CD4-positive, CD25-positive, alpha-beta regulatory T cell (primary cell): ENCODE measurements at regions not wholly inside any gene's neighbourhood (a gene's known extent, or its start where the extent isn't known, plus 50 kb on each side); places are given as distances from the start of the nearest gene placed in this dataset.

Experiments used
- ATAC-seq, 2 donors: fragments of 150-1000 bp; cut with Tn5 transposase; one replicate each; pipeline ENCODE4 v1.10.0; 2021; ENCODE audit warnings: low read depth in 2 of 2, moderate number of reproducible peaks in 2 of 2, moderate library complexity in 1 of 2
- DNase-seq, 3 donors: peaks; one replicate each; pipeline versions ENCODE4 v3.0.0 to v3.0.0-alpha.2; 2012 to 2022; ENCODE audit warnings: mixed read lengths in 1 of 3
- H3K27ac ChIP-seq: one replicate; pipeline ENCODE4 v1.7.0; 2013; ENCODE audit warnings: mild to moderate bottlenecking, low read length; ENCODE audit not compliant: insufficient read depth, poor library complexity, severe bottlenecking
- H3K27me3 ChIP-seq: one replicate; pipeline ENCODE4 v1.7.0; 2013; ENCODE audit warnings: low read length; ENCODE audit not compliant: control insufficient read depth, insufficient read depth
- H3K36me3 ChIP-seq: one replicate; pipeline ENCODE4 v1.7.0; 2013; ENCODE audit warnings: mild to moderate bottlenecking, low read length, moderate library complexity; ENCODE audit not compliant: control insufficient read depth, insufficient read depth
- H3K4me1 ChIP-seq: 2 replicates; pipeline ENCODE4 v1.7.0; 2013; ENCODE audit warnings: mild to moderate bottlenecking, low read length; ENCODE audit not compliant: insufficient read depth, control insufficient read depth, poor library complexity, severe bottlenecking
- H3K4me3 ChIP-seq: one replicate; pipeline ENCODE4 v1.7.0; 2013; ENCODE audit warnings: low read depth, mild to moderate bottlenecking, low read length, moderate library complexity
- H3K9me3 ChIP-seq, 2 experiments: 1 replicate in 1 of 2; 2 replicates in 1 of 2; pipeline ENCODE4 v1.7.0; 2013; ENCODE audit warnings: low read length in 2 of 2, mild to moderate bottlenecking in 1 of 2, moderate library complexity in 1 of 2; ENCODE audit not compliant: control insufficient read depth in 2 of 2
- H3K27ac Mint-ChIP-seq, 3 donors: one replicate each; pipeline ENCODE4 v1.8.0; 2020 to 2022; ENCODE audit warnings: mild to moderate bottlenecking in 3 of 3, mixed read lengths in 3 of 3, moderate library complexity in 2 of 3
- H3K27me3 Mint-ChIP-seq: one replicate; pipeline ENCODE4 v1.8.0; 2022; ENCODE audit warnings: mild to moderate bottlenecking, mixed read lengths
- H3K36me3 Mint-ChIP-seq: one replicate; pipeline ENCODE4 v1.8.0; 2020; ENCODE audit warnings: mixed read lengths
- H3K4me1 Mint-ChIP-seq, 4 donors: one replicate each; pipeline ENCODE4 v1.8.0; 2020 to 2022; ENCODE audit warnings: mixed read lengths in 4 of 4, mild to moderate bottlenecking in 1 of 4
- H3K4me3 Mint-ChIP-seq, 4 donors: one replicate each; pipeline ENCODE4 v1.8.0; 2020 to 2022; ENCODE audit warnings: mild to moderate bottlenecking in 4 of 4, mixed read lengths in 4 of 4, moderate library complexity in 3 of 4
- H3K9me3 Mint-ChIP-seq, 7 donors: one replicate each; pipeline ENCODE4 v1.8.0; 2020 to 2022; ENCODE audit warnings: mixed read lengths in 7 of 7, mild to moderate bottlenecking in 3 of 7, moderate library complexity in 2 of 7

DNA sequence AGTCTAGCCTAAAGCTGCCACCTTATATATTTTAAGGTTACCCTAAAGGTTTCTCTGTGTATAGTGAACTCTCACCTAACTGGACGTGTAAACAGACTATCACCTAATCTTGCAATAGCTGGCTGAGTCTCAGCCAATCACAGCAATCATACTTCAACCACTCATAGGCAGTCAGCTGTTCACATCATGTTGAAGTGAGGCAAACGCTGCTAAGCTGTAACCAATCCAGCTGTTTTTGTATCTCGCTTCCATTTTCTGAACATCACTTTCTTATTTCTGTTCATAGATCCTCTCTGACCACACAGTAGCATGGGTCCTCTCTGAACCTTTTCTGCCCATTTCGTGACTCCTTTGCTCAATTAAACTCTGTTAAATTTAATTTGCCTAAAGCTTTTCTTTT, 468.2 kb upstream of the POU3F3 start:
- Mint-ChIP-seq H3K27me3 (no peaks in the 10 kb centered on the region), H3K27ac (no peak overlapping the region), H3K9me3 (peaks cover 0 to 10% (median 3%) of the 10 kb centered on the region in 7 donors), H3K4me3 (no peak overlapping the region), H3K36me3 (no peaks in the 10 kb centered on the region), H3K4me1 (peaks cover 0 to 4% (median 0%) of the 10 kb centered on the region in 4 donors)
- no peaks in the 10 kb centered on the region for H3K36me3 ChIP-seq
- H3K9me3 ChIP-seq, result no peaks in the 10 kb centered on the region
- no peaks in the 10 kb centered on the region for H3K4me1 ChIP-seq
- H3K4me3 ChIP-seq, result no peak overlapping the region
- DNase-seq, result no peak
- no peak for ATAC-seq
- H3K27me3 ChIP-seq, result no peaks in the 10 kb centered on the region
- no peak overlapping the region for H3K27ac ChIP-seq

DNA sequence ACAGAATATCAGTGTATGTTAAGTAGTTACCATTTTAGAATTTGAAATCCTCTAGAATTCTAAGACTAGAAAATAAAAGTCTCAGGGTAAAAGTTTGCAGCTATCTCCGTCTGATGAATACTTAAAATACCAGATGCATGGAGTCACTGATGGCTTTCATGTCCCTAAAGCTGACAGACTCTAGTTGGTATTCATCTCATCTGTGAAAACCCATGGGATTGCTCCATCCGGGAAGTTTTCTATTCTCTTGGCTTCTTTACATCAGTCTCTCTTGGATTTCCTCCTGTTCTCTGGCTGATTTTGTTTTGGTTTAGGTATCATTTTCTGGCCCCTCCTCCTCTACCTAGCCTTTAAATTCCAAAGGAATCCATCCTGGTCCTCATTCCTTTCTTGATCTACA, 465.6 kb upstream of the POU3F3 start:
- H3K4me1 ChIP-seq, result no peaks in the 10 kb centered on the region
- no peak overlapping the region for H3K4me3 ChIP-seq
- H3K27ac ChIP-seq, result no peak overlapping the region
- H3K36me3 ChIP-seq, result no peaks in the 10 kb centered on the region
- peaks cover 0 to 10% (median 3%) of the 10 kb centered on the region in 7 donors for H3K9me3 Mint-ChIP-seq
- ATAC-seq (no peak), DNase-seq (no peak)
- peaks cover 0 to 4% (median 0%) of the 10 kb centered on the region in 4 donors for H3K4me1 Mint-ChIP-seq
- no peak overlapping the region for H3K4me3 Mint-ChIP-seq
- H3K36me3 Mint-ChIP-seq, result no peaks in the 10 kb centered on the region
- H3K27me3 Mint-ChIP-seq, result no peaks in the 10 kb centered on the region
- H3K27me3 ChIP-seq, result no peaks in the 10 kb centered on the region
- no peak overlapping the region for H3K27ac Mint-ChIP-seq
- H3K9me3 ChIP-seq, result no peaks in the 10 kb centered on the region

DNA sequence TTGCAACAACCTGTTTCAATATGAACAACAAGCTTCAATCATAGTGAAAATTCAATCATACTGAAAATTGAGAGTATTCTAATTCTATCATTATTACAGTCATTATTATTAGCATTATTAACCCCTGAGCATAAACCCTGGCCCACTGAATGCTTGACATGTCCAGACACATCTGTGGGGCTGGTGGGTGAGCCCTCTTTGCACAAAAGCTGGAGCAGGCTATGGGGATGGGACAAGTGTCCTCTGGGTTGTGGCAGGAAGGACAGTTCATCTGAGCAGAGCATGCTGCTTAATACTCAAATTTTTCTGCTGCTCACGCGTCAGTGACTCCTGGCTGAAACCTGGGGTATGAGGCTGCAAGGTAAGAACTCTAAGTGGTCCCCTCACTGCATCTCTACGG, 451.1 kb upstream of the POU3F3 start:
- H3K9me3 Mint-ChIP-seq, result peaks cover 0 to 5% (median 0%) of the 10 kb centered on the region in 7 donors
- no peak overlapping the region for H3K4me3 ChIP-seq
- no peaks in the 10 kb centered on the region for H3K9me3 ChIP-seq
- no peak overlapping the region for H3K27ac ChIP-seq
- H3K27me3 Mint-ChIP-seq, result no peaks in the 10 kb centered on the region
- H3K4me1 Mint-ChIP-seq, result no peaks in the 10 kb centered on the region
- DNase-seq (no peak), ATAC-seq (no peak)
- no peak overlapping the region for H3K27ac Mint-ChIP-seq
- no peaks in the 10 kb centered on the region for H3K36me3 ChIP-seq
- H3K4me1 ChIP-seq, result no peaks in the 10 kb centered on the region
- H3K36me3 Mint-ChIP-seq, result no peaks in the 10 kb centered on the region
- no peak overlapping the region for H3K4me3 Mint-ChIP-seq
- no peaks in the 10 kb centered on the region for H3K27me3 ChIP-seq

DNA sequence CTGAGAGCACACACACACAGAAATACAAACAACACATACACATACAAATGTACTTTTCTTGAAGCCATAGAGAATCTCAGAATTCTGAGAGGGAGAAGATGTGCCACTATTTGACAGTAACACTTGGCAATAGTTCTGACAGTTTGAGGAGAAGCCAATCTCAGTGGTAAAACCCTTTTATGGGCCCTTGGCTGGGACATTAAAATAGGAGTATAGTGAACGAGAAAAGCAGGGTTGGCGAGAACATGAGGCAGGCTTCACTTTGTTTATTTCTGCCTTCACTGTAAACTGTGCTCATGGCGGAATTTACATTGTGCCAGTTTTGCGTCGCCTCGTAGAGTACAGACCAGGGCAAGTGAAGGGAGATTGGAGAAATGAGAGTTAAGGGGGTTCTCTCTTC, 449.4 kb upstream of the POU3F3 start:
- no peaks in the 10 kb centered on the region for H3K4me1 Mint-ChIP-seq
- H3K27ac Mint-ChIP-seq, result no peak overlapping the region
- Histone ChIP-seq H3K4me1 (no peaks in the 10 kb centered on the region), H3K4me3 (no peak overlapping the region), H3K27ac (no peak overlapping the region), H3K27me3 (no peaks in the 10 kb centered on the region), H3K9me3 (no peaks in the 10 kb centered on the region), H3K36me3 (no peaks in the 10 kb centered on the region)
- H3K36me3 Mint-ChIP-seq, result no peaks in the 10 kb centered on the region
- H3K4me3 Mint-ChIP-seq, result no peak overlapping the region
- DNase-seq (no peak), ATAC-seq (no peak)
- no peaks in the 10 kb centered on the region for H3K27me3 Mint-ChIP-seq
- peaks cover 0 to 2% (median 0%) of the 10 kb centered on the region in 7 donors for H3K9me3 Mint-ChIP-seq

DNA sequence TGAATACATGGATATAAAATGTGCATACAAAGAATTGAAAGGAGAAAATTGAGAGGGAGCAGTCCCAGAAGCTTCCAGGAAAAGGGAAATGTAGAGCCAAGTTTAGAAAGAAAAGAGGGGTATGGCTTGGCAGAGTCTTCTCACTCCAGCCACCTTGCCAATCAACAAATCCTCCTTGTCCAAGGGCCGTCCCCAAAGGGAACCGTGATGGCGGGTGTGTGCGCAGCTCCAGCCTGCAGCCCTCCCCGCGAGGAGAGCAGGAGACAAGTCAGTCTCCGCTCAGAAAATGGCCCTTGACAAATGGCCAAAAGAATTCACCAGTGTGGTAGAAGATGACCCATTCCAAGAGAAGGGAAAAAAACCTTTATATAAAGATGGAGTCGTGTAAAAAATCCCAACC, 448.3 kb upstream of the POU3F3 start:
- Histone ChIP-seq H3K4me3 (no peak overlapping the region), H3K9me3 (no peaks in the 10 kb centered on the region), H3K4me1 (no peaks in the 10 kb centered on the region), H3K27me3 (no peaks in the 10 kb centered on the region), H3K27ac (no peak overlapping the region), H3K36me3 (no peaks in the 10 kb centered on the region)
- peaks cover 0 to 2% (median 0%) of the 10 kb centered on the region in 7 donors for H3K9me3 Mint-ChIP-seq
- H3K4me3 Mint-ChIP-seq, result no peak overlapping the region
- no peak for DNase-seq
- no peaks in the 10 kb centered on the region for H3K27me3 Mint-ChIP-seq
- ATAC-seq, result no peak
- H3K27ac Mint-ChIP-seq, result no peak overlapping the region
- H3K36me3 Mint-ChIP-seq, result no peaks in the 10 kb centered on the region
- no peaks in the 10 kb centered on the region for H3K4me1 Mint-ChIP-seq

DNA sequence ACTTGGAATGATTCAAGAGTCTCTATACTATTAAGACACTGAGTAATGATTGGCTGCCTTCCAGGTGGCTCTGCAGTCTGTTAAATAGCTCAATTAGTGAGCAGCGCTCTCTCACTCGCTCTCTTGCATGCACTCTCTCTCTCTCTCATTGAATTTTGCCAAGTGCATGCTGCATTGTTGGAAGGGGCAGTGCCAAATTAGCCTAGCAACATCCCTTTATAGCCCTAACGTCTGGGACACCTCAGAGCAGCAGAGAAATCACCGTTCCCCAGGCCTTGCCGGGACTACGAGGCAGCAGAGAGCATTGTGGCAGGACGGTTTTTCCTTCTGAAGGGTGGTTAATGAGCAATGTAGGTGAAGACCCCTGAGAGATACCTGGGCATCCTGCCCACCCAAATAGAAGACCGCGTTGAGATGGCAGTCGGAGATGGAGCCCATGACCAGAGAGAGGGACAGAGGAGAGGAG, 447.6 kb upstream of the POU3F3 start:
- H3K27ac Mint-ChIP-seq, result peak overlapping the region in 1 of 3 donors; percentile 0
- Histone ChIP-seq H3K36me3 (no peaks in the 10 kb centered on the region), H3K4me3 (no peak overlapping the region), H3K4me1 (no peaks in the 10 kb centered on the region), H3K27ac (no peak overlapping the region), H3K27me3 (no peaks in the 10 kb centered on the region), H3K9me3 (no peaks in the 10 kb centered on the region)
- H3K4me3 Mint-ChIP-seq, result no peak overlapping the region
- no peaks in the 10 kb centered on the region for H3K27me3 Mint-ChIP-seq
- H3K9me3 Mint-ChIP-seq, result peaks cover 0 to 2% (median 0%) of the 10 kb centered on the region in 7 donors
- H3K36me3 Mint-ChIP-seq, result no peaks in the 10 kb centered on the region
- DNase-seq (no peak), ATAC-seq (no peak)
- H3K4me1 Mint-ChIP-seq, result no peaks in the 10 kb centered on the region

DNA sequence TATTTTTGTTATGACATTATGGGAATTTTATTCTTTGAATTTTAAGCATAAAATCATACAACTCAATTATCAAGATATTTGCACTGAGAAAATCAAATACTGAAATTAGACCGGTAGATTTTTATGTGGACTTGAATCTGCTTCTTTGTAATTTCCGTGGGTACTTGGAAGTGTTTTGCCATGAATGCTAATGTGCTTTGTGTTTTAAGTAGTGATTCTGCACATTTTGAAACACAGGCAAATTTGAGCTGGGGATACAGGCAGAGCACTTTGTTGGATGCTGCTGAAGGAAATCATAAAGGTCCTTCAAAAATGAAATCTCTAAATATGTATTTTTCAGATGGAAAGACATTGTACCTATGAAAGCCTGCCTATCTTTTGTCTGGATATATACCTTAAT, 446.3 kb upstream of the POU3F3 start:
- no peaks in the 10 kb centered on the region for H3K27me3 ChIP-seq
- Mint-ChIP-seq H3K27me3 (no peaks in the 10 kb centered on the region), H3K4me1 (no peaks in the 10 kb centered on the region), H3K27ac (no peak overlapping the region), H3K9me3 (peaks cover 0 to 2% (median 0%) of the 10 kb centered on the region in 7 donors), H3K36me3 (no peaks in the 10 kb centered on the region), H3K4me3 (no peak overlapping the region)
- no peaks in the 10 kb centered on the region for H3K9me3 ChIP-seq
- no peak overlapping the region for H3K27ac ChIP-seq
- H3K4me3 ChIP-seq, result no peak overlapping the region
- no peaks in the 10 kb centered on the region for H3K4me1 ChIP-seq
- no peaks in the 10 kb centered on the region for H3K36me3 ChIP-seq
- DNase-seq (no peak), ATAC-seq (no peak)

DNA sequence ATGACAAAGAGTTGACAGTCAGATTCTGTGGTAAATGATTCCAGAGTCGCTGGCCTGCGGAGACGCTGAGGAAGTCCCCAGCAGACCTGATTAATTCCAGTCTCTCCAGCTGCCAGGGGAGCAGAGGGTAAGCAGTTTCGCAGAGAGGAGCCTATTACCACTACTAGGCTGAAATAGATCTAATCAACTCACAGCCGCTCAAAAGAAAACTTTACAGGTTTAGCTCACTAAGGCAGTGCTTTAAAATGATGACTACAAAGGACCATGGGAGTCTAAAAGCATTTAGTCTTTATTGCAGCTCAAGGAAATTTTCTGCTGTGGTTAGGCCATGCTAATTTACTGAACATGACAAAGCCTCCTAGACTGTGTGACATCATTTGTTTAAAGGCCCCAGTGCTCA, 445.6 kb upstream of the POU3F3 start:
- no peak overlapping the region for H3K27ac ChIP-seq
- H3K9me3 Mint-ChIP-seq, result peaks cover 0 to 2% (median 0%) of the 10 kb centered on the region in 7 donors
- H3K9me3 ChIP-seq, result no peaks in the 10 kb centered on the region
- H3K4me3 Mint-ChIP-seq, result no peak overlapping the region
- H3K36me3 ChIP-seq, result no peaks in the 10 kb centered on the region
- H3K27me3 Mint-ChIP-seq, result no peaks in the 10 kb centered on the region
- no peak overlapping the region for H3K27ac Mint-ChIP-seq
- H3K4me3 ChIP-seq, result no peak overlapping the region
- ATAC-seq (no peak), DNase-seq (no peak)
- H3K4me1 Mint-ChIP-seq, result no peaks in the 10 kb centered on the region
- no peaks in the 10 kb centered on the region for H3K27me3 ChIP-seq
- H3K36me3 Mint-ChIP-seq, result no peaks in the 10 kb centered on the region
- H3K4me1 ChIP-seq, result no peaks in the 10 kb centered on the region
